SK-N-MC (cell line): ENCODE measurements at regions not wholly inside any gene's neighbourhood (a gene's known extent, or its start where the extent isn't known, plus 50 kb on each side); places are given as distances from the start of the nearest gene placed in this dataset.

Experiments used
- EZH2 ChIP-seq: fragments of 200-600 bp; sonication (generic); IDR thresholded peaks from one replicate; pipeline ENCODE4 v1.6.1; 2017; ENCODE audit warnings: antibody characterized with exemption
- POLR2AphosphoS5 ChIP-seq: IDR thresholded peaks from 2 replicates; pipeline ENCODE4 v1.6.1; 2012; ENCODE audit warnings: mild to moderate bottlenecking, low read depth, low read length, borderline replicate concordance

DNA sequence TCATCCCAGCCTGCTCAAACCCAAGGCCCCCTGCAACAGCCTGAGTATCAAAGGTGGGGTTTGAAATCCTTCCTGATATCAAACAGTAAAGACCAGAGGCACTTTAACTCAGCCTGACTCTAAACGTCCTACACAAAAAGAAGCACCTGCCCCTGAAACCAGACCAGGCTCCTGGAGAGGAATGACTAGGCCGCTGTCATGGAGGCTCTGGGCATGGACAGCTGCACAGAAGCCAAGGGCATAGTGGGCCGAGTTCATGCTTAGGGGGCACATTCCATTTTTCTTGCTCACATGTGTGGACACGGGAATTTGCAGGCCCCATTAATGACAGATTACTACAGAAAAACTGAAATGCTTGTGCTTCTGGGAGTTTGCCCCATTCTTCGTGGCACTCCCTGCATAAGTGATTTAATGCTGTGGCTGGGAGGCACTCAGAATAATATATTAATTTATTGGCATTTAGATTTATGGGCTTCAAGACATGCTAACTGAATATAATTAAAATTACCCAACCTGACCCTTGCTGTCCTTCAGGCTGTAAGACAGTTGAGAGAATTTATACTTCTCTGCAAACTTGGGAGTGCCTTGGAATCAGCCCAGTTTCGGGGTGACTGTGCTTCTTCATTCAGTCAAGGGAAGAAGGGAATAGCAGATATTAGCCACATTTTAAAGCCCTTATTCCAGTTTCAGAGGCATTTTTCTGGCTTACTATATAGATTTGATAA, 105.5 kb downstream of the GYPC start:
- TF ChIP-seq POLR2AphosphoS5, result no peak
- no peak for TF ChIP-seq EZH2
